ENCODE measurements at regions not wholly inside any gene's neighbourhood (a gene's known extent, or its start where the extent isn't known, plus 50 kb on each side); places are given as distances from the start of the nearest gene placed in this dataset.
"Not testable (repeated sequence)": the region's sequence is repeated elsewhere in the genome, so short reads cannot be mapped to it uniquely, and the experiment has no call there.

DNA sequence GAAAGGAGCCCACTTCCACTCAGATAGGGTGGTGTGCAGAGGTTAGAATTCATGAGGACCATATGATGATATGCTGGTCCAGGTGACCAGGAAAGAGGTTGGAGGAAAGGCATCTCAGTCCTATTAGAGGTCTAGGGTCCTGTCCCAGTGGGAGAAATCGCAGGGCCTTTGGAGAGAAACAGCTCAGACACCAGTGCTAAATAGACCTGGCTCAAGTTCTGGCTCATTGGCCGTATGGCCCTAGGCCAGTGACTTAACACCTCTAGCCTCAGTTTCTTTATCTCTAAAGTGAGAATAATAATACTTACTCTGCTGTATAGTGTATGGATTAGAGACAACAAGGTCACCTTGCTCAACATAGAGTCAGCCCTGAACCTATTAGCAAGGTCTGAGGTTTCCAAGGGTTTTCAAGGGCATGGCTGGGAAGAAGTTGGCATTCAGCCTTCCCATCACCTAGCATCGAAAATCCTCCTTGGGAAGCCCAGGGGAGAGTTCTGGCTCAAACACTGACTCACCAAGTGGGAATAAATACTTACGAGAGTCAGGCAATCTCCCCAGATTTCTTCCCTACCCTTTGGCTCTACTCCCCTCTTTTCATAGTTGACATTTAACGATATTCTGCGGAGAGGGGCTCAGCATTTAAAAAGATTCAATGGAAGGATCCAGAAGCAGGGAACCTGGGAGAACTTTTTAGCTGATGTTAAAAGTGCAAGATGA is 473.1 kb upstream of the PODXL start:
- no peak for DNase-seq

DNA sequence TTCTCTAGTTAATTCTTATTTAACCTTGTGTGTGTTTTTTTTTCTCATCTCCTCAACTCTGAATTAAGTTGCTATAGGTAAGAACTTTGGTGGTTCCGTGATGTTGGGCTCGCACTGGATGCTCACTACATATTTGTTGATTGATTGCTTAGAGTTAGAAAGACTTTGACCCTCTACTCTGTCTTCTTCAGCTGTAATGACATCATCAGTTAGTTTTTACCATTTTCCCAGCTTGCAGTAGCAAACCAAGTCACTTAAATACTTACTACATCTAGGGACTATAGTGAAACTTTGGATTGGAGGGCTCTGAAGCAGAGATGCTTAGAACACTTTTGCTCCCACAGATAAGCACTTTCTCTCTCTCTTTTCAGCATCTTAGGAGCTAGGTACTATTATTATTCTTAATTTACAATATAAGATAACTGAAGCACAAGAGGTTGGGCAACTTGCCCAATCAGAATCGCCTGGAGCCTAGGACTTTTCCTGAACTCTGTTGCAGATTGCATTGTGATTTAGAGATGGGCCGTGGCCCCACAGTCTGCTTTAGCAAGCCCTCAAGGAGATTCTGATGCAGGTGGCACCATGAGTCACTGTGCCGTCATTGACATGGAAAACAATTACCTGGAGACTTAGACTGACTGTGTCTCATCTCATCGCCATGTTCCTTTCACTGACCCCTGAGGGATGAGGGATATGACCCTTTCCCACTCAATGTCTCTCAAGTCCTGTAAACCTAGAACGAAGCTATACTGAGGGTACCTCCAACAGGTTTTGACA is 471.9 kb upstream of the PODXL start:
- DNase-seq: peak; percentile 20

DNA sequence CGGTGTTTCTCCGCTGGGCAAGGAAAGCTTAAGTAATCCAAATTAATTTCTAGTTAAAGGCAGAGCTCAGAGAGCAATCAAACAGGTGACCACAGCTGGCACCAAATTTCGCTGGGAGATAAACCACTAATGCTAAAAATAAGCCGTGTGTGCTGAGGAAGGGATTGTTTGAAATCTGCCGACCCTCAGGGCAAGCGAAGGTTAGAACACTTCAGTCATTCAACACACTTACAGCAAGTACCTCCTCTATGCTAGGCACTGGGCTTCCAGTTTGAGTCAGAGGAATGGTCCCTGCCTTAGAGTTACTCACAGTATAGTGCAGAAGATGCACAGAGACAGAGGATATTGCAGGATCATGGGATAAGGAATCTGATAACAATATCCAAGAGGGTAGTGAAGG is 467.9 kb upstream of the PODXL start:
- DNase-seq: no peak

GRCh38 chr7:132023466-132023865 is 467.0 kb upstream of the PODXL start:
- DNase-seq: no peak

DNA sequence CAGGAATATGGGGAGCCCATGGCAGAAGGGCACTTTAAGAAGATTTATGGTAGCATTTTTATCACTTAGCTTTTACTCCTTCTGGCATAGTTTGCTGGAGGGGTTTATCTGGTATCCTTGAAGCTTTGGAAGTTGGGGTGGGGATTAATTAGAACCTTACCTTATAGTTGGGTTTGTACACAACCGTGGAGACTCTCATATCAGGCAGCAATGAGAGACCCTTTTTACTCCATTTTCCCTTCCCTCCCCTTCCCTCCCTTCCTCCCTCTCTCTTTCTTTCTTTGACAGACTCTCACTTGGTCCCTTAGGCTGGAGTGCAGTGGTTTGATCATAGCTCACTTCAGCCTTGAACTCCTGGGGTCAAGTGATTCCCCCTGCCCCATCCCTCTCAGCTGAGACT is 465.8 kb upstream of the PODXL start:
- no peak for DNase-seq

DNA sequence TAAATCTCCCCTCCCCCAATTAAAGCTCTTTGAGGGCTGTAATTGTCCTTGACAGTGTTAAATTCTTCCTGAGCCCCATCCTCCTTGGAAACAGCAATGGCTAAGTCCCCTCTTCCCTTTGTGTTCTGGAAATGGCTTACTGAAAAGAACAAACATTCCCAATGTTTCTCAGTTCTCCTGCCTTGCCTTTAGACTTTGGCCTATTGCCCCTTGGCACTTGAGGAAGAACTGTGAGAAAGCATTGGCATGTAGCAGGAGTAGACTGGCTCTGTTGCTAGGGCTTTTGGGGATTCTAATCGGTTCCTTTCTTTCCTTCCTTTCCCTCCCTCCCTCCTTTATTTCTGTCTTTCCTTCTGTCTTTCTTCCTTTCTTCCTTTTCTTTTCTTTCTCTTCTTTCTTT is 463.3 kb upstream of the PODXL start:
- no peak for DNase-seq

DNA sequence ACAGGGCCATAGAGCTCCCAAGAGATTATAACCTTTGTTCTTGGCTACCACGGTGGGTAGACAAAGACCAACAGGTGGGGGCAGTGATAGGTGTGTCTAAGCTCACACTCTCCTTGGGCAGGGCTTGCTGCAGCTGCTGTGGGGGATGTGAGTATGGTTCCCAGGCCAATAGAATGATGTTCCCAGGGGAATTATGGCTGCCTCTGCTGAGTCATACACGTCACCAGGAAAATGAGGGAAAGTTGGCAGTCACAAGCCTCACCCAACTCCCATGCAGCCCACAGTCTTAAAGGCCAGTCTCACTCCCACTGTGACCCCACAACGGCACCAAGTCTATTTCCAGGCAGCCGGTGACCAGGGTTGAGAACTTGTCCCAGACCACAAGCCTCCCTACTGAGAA is 453.4 kb upstream of the PODXL start:
- DNase-seq: no peak

- peak; percentile 57 for DNase-seq
Observed at GRCh38 chr7:132004529-132004928, 448.1 kb upstream of the PODXL start.

DNA sequence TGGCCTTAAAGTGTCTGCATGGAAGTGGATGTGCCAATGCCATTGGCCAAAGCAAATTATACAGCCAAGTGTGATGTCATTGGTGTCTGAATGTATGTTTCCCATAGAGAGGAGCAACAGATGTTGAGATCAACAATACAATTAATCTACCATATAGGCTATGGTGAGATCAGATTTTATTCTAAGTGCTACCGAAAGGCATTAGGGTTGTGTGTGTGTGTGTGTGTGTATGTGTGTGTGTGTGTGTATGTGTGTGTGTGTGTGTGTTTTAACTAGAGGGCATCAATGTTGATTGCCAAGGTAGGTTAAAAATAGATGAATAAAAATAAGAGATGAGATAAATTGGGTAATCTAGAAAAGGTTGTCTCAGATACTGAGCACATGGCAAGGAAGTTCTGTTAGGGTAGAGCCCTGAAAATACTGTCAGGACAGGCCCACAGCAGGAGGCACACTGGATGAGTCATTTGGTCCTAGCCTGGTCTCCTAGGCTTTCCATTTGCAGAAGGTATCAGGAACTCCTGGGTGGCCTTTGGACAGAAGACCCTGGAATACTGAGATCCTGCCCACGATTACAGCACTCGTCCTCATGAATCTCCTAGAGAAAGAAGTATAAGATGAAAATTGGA is 446.0 kb upstream of the PODXL start:
- no peak for DNase-seq

DNA sequence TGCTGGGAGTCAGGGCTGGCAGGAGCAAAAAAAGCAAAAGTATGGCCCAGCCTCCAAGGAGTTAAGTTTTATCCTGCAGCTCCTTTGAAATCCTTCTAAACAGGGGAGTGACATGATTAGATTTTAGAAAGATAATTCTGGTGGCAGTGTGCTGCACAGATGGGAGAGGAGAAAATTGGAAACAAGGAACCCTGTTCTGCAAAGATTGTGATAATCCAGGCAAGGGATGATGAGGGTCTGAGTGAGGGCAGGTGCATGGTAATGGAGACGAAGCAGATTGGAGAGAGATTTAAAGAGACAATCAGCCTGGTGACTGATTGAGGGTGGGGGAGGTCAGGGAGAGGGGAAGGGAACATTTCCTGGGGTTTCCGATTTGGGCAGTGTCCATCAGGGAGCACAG is 444.7 kb upstream of the PODXL start:
- DNase-seq: no peak

GRCh38 chr7:131999193-131999592 is 442.8 kb upstream of the PODXL start:
- no peak for DNase-seq

DNA sequence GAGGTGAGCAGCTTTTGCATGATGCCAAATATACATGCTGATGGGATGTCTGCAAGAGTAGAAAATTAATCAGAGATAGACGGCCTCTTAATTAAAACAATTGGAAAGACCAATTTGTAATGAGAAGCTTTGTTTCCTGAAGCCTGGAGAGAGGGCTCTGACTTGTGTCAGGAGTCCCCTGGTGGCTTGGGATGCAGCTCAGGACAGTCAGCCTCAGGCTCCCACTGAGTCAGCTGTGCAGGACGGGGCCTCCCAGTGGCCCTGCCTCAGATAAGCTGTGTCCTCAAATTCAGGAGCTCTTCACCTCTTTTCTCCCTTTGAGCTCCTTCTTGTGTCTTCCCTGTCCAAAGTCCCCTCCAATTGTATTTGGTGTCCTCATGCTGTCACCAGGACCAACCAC is 438.9 kb upstream of the PODXL start:
- DNase-seq: no peak

- not testable (repeated sequence) for DNase-seq
Observed at GRCh38 chr7:131981069-131981468, 424.6 kb upstream of the PODXL start.

DNA sequence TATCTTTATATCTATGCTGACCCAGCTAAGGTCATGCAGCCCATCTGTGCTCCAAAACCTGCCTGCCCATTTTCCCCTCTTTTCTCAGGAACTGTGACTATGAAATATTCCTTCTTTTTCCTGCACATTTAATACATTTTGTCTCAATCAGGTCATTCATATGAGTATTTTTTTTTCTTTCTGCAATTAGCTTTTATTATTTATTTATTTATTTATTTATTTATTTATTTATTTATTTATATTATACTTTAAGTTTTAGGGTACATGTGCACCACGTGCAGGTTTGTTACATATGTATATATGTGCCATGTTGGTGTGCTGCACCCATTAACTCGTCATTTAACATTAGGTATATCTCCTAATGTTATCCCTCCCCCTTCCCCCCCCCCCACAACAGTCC is 421.7 kb upstream of the PODXL start:
- DNase-seq: not testable (repeated sequence)

DNA sequence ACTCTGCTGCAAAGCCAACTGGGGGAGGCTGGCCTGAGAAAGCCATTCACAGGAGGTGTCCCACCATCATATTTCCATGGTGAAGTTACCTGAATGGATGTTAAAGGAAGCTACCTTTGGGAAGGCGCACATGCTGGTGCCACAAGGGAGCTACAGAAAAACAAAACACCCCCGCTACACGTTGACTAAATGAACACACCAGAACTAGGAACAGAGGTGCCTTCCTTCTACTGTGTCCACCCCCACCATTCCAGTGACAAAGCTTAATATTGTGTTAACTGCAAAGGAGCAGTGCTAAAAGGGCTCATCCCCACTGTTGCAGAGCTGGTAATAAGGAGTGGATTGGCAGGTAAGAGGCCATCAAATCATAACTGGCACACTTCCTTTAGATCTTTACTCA is 420.0 kb upstream of the PODXL start:
- no peak for DNase-seq

DNA sequence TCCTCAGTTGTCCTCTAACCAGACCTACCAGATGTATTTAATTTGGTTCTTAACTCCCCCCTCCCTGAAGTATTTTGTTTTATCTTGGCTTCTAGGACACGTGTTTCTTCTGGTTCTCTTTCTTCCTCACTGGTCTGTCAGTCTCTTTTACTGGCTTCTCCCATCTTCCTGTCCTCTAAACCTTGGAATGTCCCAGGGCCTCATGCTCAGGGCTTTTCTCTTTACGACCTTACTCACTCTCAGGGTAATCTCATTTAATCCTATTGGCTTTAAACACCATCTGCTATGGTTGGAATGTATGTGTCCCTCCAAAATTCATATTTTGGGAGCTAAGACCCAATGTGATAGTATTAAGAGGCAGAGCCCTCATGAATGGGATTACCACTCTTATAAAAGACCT is 418.2 kb upstream of the PODXL start:
- no peak for DNase-seq

GRCh38 chr7:131972251-131972650 is 415.8 kb upstream of the PODXL start:
- no peak for DNase-seq

DNA sequence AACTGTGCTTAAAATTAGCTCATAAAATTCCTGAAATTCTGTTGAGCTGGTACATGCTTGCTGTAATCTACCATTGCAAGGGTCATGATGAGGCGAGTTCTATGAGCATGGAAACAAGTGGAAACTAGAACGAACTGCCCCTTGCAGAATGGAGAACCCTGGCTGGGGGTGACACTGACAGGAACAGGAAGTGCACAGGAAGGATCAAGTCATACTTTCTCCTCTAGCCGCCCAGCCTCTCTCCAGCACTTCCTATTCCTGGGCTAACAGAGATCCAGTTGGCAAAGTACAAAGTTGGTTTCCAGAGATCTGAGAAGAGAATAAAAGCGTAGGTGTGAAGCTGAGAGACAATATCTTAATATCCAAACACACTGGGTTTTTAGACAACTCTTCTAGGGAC is 414.2 kb upstream of the PODXL start:
- no peak for DNase-seq

- DNase-seq: no peak
Observed at GRCh38 chr7:131969560-131969959, 413.1 kb upstream of the PODXL start.

DNA sequence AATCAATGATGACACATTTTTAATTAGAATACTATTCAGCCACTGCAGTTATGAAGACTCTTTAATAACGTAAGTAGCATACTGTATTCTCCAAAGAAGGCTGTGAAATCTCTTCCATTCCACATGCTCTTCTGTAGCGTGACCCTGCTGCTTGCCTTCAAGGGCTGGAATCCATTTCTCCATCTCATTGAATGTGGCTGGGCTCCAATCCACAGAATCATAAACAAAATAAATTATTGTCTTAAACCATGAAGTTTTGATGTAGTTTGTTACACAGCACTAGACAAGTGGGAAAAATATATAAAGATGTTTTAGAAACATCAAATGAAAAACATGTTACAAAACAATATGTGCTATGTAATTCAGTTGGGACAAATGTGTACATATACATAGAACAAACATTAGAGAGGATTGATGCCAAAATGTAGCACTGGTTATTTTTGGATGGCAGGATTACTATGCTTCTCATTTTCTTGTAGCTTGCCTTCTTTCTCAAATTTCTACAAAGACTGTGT is 410.8 kb upstream of the PODXL start:
- DNase-seq: no peak

DNA sequence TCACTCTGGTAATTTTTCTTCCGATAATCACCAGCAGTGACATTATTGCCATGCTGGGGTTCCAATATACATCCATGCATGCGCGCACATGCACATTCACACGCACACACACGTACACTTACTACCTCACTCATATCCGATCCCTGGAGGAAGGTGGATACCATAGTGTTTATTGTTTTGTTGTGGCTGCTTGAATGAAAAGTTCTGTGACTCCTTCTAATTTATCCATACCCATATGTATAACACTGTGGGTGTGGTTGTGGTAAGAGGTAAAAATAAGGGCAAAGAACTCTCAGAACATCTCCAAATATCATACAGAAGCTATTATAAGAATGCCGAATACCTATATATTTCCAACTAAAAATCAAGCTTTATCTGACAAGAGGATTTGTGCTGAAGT is 407.8 kb upstream of the PODXL start:
- no peak for DNase-seq

DNA sequence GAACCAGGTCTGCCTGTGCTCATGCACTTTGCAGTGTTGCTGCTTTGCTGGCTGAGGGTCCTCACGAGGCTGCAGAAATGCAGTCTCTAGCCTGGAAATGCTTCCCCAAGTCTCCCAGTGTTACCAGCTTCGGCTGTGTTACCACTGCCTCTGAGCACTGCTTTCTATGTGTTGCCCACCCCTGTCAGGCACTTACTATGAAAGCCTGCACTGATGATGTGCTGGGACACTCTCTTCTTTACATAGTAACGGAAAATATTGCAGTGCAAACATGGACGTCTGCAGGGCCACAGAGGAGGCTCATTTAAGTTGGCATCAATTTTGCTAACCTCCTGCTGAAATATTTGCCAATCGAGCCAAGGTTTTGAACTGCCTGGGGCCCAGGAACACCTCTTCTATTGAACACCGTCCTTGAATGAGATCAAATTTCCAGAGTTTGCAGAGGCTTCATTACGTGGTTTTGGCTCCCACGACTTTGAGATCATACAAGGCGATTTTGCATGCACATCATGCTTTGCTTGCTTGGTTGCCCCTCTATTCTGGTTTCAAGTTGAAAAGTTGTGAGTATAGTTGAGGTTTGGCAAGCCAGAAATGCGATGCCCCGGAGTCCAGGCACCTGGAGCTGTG is 404.7 kb upstream of the PODXL start:
- no peak for DNase-seq

DNA sequence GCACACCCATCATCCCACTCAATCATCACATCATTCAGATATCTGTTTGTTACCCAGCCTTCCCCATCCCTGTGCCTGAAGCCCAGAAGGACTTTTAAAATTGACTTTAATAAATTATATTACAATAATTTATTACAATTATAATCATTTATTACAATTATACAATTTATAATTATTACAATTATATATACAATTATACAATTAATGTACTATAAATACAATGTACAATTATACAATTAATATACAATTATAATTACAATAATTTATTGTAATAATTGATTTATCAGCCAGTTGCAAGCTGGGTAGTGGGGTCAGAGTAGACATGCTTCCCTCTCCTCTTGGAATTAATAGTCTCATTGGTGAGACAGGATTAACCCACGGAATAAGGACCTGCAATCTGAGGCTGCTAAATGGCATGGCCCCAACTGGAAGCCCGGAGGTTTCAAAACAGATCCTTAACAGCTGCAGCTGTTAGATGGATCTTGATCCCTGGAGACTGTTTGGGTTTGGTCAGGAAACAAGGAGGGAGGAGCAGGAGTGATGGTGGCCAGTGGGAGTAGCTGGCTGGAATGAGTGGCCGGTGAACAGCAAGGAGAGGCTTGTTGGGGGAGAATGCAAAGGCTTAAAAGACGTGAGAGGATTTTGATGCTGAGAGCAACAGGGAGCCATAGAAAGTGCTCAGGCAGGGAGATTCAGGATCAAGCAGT is 402.8 kb upstream of the PODXL start:
- no peak for DNase-seq
